HG02884 (cell line): ENCODE measurements at regions not wholly inside any gene's neighbourhood (a gene's known extent, or its start where the extent isn't known, plus 50 kb on each side); places are given as distances from the start of the nearest gene placed in this dataset.
"Not testable (repeated sequence)": the region's sequence is repeated elsewhere in the genome, so short reads cannot be mapped to it uniquely, and the experiment has no call there.

Source experiments
- ATAC-seq: cut with Tn5 transposase; IDR thresholded peaks from one replicate; pipeline ENCODE4 v1.9.1; 2021; ENCODE audit warnings: mild to moderate bottlenecking, moderate library complexity; ENCODE audit not compliant: unreplicated experiment

DNA sequence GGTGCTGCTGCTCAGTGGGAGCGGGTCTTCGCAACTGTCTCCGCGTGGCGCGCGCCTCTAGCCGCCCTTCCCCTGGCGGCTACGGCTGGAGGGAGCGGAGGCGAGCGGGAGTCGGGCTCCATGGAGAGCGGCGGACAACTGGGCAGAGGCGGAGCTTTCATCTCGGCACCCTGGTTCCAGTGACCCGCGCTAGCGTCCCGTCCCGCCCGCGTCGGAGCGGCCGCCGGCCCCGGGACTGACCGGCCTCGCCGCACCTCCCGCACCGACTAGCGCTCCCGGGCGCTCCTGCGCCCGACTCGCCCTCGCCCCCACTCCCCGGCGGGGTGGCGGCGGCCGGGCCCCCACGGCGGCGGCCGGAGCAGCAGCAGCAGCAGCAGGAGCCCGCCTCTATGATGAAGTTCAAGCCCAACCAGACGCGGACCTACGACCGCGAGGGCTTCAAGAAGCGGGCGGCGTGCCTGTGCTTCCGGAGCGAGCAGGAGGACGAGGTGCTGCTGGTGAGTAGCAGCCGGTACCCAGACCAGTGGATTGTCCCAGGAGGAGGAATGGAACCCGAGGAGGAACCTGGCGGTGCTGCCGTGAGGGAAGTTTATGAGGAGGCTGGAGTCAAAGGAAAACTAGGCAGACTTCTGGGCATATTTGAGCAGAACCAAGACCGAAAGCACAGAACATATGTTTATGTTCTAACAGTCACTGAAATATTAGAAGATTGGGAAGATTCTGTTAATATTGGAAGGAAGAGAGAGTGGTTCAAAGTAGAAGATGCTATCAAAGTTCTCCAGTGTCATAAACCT lies 69.2 kb upstream of the NOTCH2NLA start:
- ATAC-seq, result peak; percentile 32

DNA sequence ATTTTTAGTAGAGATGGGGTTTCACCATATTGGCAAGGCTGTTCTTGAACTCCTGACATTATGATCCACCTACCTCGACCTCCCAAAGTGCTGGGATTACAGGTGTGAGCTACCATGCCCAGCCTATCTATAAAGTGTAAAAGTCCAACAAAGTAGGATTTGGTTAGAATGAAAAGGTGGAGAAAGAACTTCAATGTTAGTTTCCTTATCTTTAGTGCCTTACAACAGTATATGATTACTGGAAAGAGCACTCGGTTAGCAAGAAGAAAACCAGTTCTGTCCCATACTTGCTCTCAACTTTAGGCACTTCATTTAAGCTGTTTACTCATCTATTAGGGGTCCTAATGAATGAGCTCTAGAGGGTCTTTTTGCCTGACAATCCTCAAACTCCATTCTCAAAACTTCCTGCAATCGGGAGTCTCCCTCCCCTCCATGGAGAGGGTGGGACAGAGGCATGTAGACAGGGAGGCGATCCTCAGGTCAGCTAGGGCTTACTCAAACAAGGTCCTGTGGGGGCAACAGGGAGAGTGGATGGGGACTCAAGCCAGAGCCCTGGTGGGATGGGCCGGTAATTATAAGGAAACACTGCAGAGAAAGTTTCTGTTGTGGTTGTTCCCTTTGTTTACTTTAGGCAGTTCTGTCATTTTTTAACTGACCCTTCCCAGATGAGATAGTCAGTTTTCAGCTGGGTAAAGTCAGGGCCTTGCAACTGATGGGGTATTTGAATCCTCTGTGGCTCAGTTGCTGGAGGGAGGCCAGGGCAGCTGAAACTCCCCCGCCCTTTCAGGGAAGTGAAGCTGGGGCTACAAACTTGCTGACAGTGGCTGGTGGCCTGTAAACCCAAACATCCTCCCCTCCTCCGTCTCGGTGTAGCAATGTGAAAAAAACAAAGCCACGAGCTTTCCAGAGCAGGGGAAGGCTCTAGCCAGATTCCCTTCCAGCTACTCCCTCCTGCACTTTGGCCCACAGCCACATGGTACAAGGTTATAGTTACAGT lies 64.4 kb upstream of the NOTCH2NLA start:
- ATAC-seq, result not testable (repeated sequence)

DNA sequence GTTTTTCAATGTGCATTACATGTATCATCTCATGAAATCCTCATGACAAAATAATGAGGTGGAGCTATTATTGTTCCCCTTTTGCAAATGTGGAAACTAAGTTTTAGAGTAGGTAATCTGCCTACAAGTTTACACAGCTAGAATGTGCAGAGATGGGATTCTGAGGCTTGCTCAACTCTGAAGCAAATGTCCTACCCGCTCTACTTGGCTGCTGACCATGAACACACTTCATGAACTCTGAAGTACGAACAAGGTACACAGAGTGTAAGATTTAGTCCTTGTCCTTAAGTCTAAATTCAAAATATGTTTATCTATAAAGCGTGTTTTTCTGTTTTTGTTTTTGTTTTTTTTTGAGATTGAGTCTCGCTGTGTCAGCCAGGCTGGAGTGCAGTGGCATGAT lies 63.6 kb upstream of the NOTCH2NLA start:
- ATAC-seq, result not testable (repeated sequence)

DNA sequence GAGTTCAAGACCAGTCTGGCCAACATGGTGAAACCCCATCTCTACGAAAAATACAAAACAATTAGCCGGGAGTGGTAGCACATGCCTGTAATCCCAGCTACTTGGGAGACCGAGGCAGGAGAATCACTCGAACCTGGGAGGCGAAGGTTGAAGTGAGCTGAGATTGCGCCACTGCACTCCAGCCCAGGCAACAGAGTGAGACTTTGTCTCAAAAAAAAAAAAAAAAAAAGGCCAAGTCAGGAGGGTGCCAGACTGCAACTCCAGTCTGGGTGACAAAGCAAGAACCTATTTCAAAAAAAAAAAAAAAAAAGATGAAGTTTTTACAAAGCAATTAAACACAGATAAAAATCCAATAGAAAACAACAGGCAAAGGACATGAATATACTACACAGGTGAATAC lies 59.1 kb upstream of the NOTCH2NLA start:
- ATAC-seq, result not testable (repeated sequence)

DNA sequence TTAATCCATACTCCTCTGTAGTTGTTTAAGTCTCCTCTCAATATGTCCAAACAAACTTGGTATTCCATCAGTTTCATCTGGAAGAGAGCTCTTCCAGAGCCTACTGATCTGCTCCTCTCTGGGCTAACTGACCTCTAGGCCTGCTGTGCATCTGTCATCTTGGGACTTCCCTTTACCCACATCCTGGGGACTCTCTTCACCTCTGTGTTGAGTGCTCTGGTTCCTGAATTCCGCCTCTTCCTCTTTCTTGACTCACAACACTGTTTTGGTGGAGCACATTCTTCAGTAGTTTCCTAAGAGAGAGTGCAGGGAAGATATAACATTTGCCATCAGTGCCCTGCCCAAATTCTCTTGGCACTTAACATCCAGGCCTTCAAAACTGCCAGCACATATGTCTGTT lies 55.9 kb upstream of the NOTCH2NLA start:
- peak; percentile 49 for ATAC-seq

DNA sequence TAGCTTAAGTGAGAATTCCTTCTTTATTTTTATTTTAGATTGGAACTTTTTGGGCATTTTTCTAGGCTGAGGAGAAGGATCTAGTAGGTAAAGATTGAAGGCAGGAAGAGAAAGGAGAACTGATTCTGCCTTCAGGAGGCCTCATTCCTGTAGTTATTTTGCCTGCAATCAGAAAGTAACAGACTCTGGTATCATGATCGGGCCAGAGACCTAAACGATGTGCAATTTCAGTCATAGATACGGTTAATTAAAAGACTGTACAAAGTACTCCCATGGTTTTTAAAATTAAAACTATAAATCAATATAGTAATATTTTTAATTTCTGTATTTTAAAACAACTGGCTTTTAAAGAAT lies 54.7 kb upstream of the NOTCH2NLA start:
- ATAC-seq, result peak; percentile 41

DNA sequence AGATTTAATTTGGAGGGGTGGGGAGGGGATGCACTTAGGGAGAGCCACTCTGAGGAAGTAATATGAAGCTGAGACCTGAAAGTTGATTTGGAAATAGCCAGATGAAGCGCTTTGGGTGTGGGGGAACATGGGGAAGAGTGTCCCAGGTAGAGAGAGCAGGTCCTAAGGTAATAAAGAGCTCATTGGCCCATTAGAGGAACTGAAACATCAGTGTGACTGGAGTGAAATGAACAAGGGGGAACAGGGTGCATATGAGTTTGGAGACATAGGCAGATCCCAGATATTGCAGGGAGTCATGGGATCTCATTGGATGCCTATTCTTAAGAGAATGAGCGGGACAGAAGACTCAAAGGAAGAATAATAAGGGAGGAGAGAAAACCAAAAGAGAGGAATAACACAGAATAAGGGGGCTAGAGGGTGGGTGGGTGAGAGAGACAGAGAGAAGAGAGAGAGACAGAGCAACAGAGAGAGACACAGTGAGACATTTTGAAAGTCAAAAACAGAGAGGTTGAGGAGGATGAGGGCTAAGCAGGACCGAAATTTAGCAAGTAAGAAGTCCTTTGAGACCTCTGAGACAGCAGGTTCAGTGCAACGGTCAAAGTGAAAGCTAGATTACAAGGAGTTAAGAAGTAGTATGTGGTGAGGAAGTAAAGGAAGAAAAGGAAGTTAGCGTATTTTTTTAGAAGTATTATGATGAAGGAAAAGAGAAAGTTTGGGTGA lies 54.1 kb upstream of the NOTCH2NLA start:
- peak; percentile 74 for ATAC-seq

DNA sequence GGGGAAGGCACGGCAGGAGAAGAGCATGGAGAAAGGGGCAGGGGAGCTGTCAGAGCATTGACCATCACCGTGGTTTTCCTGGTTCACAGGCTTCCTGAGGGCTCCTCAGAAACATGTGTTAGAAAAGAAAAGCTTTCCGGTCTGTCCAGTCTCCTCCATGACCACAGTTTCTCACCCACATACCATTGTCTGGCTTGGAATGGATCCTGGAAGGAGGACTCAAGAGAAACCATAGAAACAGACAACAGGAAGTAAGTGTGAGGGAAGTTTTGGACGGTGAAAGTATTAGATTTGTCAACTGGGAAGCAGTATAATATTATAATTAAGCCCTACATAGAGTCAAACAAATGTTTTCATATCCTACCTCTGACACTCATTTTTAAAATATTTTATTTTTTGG lies 52.7 kb upstream of the NOTCH2NLA start:
- not testable (repeated sequence) for ATAC-seq

DNA sequence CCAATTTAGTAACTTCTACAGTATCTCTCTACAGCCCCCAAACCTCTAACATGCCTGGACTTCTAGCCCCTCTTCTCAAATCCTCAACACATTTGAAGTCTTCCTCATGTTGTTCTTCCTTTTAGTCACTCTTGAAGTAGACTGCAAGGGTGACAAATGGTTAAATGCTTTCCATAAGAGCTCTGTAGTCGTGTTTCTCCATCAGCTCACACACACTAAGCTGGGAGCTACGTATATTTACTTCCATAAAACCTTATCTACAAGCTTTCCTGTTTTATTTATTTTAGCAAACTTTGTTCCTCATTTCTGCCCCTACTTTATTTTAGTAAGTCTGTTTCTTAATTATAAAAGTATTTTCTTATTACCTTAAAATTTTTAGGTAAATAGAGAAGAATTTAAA lies 49.9 kb upstream of the NOTCH2NLA start:
- ATAC-seq, result not testable (repeated sequence)
